ENCODE measurements at regions not wholly inside any gene's neighbourhood (a gene's known extent, or its start where the extent isn't known, plus 50 kb on each side); places are given as distances from the start of the nearest gene placed in this dataset.

- no peak for DNase-seq
- H3K36me3 Mint-ChIP-seq (ENCODE audit: low read depth): no peaks in the 10 kb centered on the region
- H3K27me3 Mint-ChIP-seq (ENCODE audit: insufficient read depth): no peaks in the 10 kb centered on the region
- no peak for TF ChIP-seq CTCF (conservative IDR thresholded peaks at IDR 0.05)
- no peak overlapping the region for H3K27ac ChIP-seq (ENCODE audit: low read depth, low read length)
- no peak overlapping the region for H3K9ac ChIP-seq (ENCODE audit: extremely low read depth, low read length, poor library complexity, severe bottlenecking)
- no peaks in the 10 kb centered on the region for H3K4me1 Mint-ChIP-seq
- no peak overlapping the region for H3K27ac Mint-ChIP-seq
- WGBS, 2 experiments (ENCODE audit: insufficient coverage in 1 of 2, insufficient read length in 1 of 2): 80 to 88% methylated on average over 2 of the region's 2 CpGs
- no peak overlapping the region for H3K4me3 Mint-ChIP-seq
- no peaks in the 10 kb centered on the region for H3K27me3 ChIP-seq (ENCODE audit: control insufficient read depth, insufficient read depth, low read length, poor library complexity, severe bottlenecking)
- no peaks in the 10 kb centered on the region for H3K4me1 ChIP-seq (ENCODE audit: control insufficient read depth, insufficient read depth, low read length)
- H3K9me3 ChIP-seq (ENCODE audit: control insufficient read depth, low read length): no peaks in the 10 kb centered on the region
- H3K9me3 Mint-ChIP-seq: no peaks in the 10 kb centered on the region
- no peak overlapping the region for H3K4me3 ChIP-seq (ENCODE audit: low read length)
- no peaks in the 10 kb centered on the region for H3K36me3 ChIP-seq (ENCODE audit: control insufficient read depth, insufficient read depth, low read length)
Measured at GRCh38 chr6:85115876-85116275, 334.0 kb upstream of the NT5E start.

GRCh38 chr6:85115376-85115775, 334.5 kb upstream of the NT5E start:
- Histone ChIP-seq H3K27me3 (ENCODE audit: control insufficient read depth, insufficient read depth, low read length, poor library complexity, severe bottlenecking) (no peaks in the 10 kb centered on the region), H3K4me3 (ENCODE audit: low read length) (no peak overlapping the region), H3K4me1 (ENCODE audit: control insufficient read depth, insufficient read depth, low read length) (no peaks in the 10 kb centered on the region), H3K36me3 (ENCODE audit: control insufficient read depth, insufficient read depth, low read length) (no peaks in the 10 kb centered on the region), H3K27ac (ENCODE audit: low read depth, low read length) (no peak overlapping the region), H3K9ac (ENCODE audit: extremely low read depth, low read length, poor library complexity, severe bottlenecking) (no peak overlapping the region), H3K9me3 (ENCODE audit: control insufficient read depth, low read length) (no peaks in the 10 kb centered on the region)
- H3K4me1 Mint-ChIP-seq: no peaks in the 10 kb centered on the region
- H3K4me3 Mint-ChIP-seq: no peak overlapping the region
- H3K27me3 Mint-ChIP-seq (ENCODE audit: insufficient read depth): no peaks in the 10 kb centered on the region
- DNase-seq: no peak
- TF ChIP-seq CTCF (conservative IDR thresholded peaks at IDR 0.05): no peak
- H3K9me3 Mint-ChIP-seq: no peaks in the 10 kb centered on the region
- 90 to 97% methylated on average over 4 to 6 of the region's 6 CpGs for WGBS, 2 experiments (ENCODE audit: insufficient coverage in 1 of 2, insufficient read length in 1 of 2)
- no peaks in the 10 kb centered on the region for H3K36me3 Mint-ChIP-seq (ENCODE audit: low read depth)
- H3K27ac Mint-ChIP-seq: no peak overlapping the region

GRCh38 chr6:85114581-85114935, 335.3 kb upstream of the NT5E start:
- H3K9me3 Mint-ChIP-seq: no peaks in the 10 kb centered on the region
- H3K4me3 Mint-ChIP-seq: no peak overlapping the region
- no peak overlapping the region for H3K9ac ChIP-seq (ENCODE audit: extremely low read depth, low read length, poor library complexity, severe bottlenecking)
- no peaks in the 10 kb centered on the region for H3K27me3 ChIP-seq (ENCODE audit: control insufficient read depth, insufficient read depth, low read length, poor library complexity, severe bottlenecking)
- H3K36me3 ChIP-seq (ENCODE audit: control insufficient read depth, insufficient read depth, low read length): no peaks in the 10 kb centered on the region
- no peaks in the 10 kb centered on the region for H3K9me3 ChIP-seq (ENCODE audit: control insufficient read depth, low read length)
- no peaks in the 10 kb centered on the region for H3K4me1 ChIP-seq (ENCODE audit: control insufficient read depth, insufficient read depth, low read length)
- 91 to 92% methylated on average over 2 to 6 of the region's 6 CpGs for WGBS, 2 experiments (ENCODE audit: insufficient coverage in 1 of 2, insufficient read length in 1 of 2)
- H3K27me3 Mint-ChIP-seq (ENCODE audit: insufficient read depth): no peaks in the 10 kb centered on the region
- no peak for DNase-seq
- no peak overlapping the region for H3K27ac Mint-ChIP-seq
- TF ChIP-seq CTCF (conservative IDR thresholded peaks at IDR 0.05): no peak
- H3K4me1 Mint-ChIP-seq: no peaks in the 10 kb centered on the region
- H3K4me3 ChIP-seq (ENCODE audit: low read length): no peak overlapping the region
- no peaks in the 10 kb centered on the region for H3K36me3 Mint-ChIP-seq (ENCODE audit: low read depth)
- H3K27ac ChIP-seq (ENCODE audit: low read depth, low read length): no peak overlapping the region
